Epithelial cell of proximal tubule (primary cell): ENCODE measurements at regions not wholly inside any gene's neighbourhood (a gene's known extent, or its start where the extent isn't known, plus 50 kb on each side); places are given as distances from the start of the nearest gene placed in this dataset.

Source experiments
- DNase-seq: peaks from one replicate; pipeline ENCODE4 v3.0.0-alpha.2; 2011; ENCODE audit warnings: low read depth
- H3K4me3 ChIP-seq: 2 replicates; pipeline ENCODE4 v1.5.1; 2011; ENCODE audit warnings: low read depth, mild to moderate bottlenecking, low read length
- CTCF ChIP-seq: conservative IDR thresholded peaks from 2 replicates; pipeline ENCODE4 v1.5.1; 2012; ENCODE audit warnings: low read depth, mild to moderate bottlenecking, low read length

- DNase-seq = no peak
- no peak overlapping the region for H3K4me3 ChIP-seq
- TF ChIP-seq CTCF = no peak
These were observed 369.4 kb downstream of the GASK1B start for GRCh38 chr4:157803421-157803820.

GRCh38 chr4:157795495-157795894 is 377.3 kb downstream of the GASK1B start:
- no peak for TF ChIP-seq CTCF
- no peak overlapping the region for H3K4me3 ChIP-seq
- DNase-seq = no peak

GRCh38 chr4:157792716-157793115 is 380.1 kb downstream of the GASK1B start:
- no peak for DNase-seq
- TF ChIP-seq CTCF = no peak
- no peak overlapping the region for H3K4me3 ChIP-seq

- TF ChIP-seq CTCF = no peak
- no peak for DNase-seq
- H3K4me3 ChIP-seq = no peak overlapping the region
These were observed 381.6 kb downstream of the GASK1B start for GRCh38 chr4:157791236-157791635.

GRCh38 chr4:157787618-157788017 is 385.2 kb downstream of the GASK1B start:
- H3K4me3 ChIP-seq = no peak overlapping the region
- no peak for DNase-seq
- no peak for TF ChIP-seq CTCF

GRCh38 chr4:157781361-157781760 is 391.5 kb downstream of the GASK1B start:
- DNase-seq = no peak

More at GRCh38 chr4:157781361-157781760, 391.5 kb downstream of the GASK1B start:
- H3K4me3 ChIP-seq = no peak overlapping the region
- TF ChIP-seq CTCF = no peak
